HS-5 (cell line): ENCODE measurements at regions not wholly inside any gene's neighbourhood (a gene's known extent, or its start where the extent isn't known, plus 50 kb on each side); places are given as distances from the start of the nearest gene placed in this dataset.

Experiments used
- DNase-seq: peaks from one replicate; pipeline ENCODE4 v3.0.0-alpha.2; 2012; ENCODE audit warnings: low read depth

DNA sequence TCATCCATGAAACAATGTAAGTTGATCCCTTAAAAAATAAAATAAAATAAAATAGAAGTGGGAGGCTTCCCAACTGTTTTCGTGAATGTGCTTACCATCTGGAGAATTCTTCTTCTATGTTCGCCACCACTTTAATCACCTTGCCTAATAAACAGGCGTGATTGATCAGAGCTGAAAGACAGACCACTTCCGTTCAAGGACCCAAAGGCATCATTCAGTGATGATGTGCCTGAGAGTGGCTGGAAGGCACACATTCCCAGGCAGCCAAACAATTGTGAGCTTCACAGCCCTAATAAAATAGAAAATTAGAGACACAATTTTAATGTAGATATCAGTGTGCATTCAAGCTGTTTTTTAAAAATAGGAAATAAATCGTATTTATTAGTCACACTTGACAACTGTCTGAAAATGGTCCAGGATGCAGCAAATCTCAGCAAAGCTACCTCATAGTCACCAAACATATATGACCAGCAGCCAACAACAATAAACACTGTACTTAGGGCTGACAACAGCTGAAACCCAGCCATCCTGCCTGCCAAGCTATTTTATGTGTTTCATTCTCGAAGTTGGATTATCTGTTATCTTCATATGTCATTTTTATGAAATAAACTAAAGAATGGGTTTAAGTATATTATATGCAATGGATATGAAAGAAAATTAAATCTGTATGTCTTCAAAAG lies 163.2 kb upstream of the FAM9B start:
- DNase-seq, result no peak

- DNase-seq, result no peak
These were observed 170.6 kb upstream of the FAM9B start for GRCh38 chrX:9204560-9204959.

DNA sequence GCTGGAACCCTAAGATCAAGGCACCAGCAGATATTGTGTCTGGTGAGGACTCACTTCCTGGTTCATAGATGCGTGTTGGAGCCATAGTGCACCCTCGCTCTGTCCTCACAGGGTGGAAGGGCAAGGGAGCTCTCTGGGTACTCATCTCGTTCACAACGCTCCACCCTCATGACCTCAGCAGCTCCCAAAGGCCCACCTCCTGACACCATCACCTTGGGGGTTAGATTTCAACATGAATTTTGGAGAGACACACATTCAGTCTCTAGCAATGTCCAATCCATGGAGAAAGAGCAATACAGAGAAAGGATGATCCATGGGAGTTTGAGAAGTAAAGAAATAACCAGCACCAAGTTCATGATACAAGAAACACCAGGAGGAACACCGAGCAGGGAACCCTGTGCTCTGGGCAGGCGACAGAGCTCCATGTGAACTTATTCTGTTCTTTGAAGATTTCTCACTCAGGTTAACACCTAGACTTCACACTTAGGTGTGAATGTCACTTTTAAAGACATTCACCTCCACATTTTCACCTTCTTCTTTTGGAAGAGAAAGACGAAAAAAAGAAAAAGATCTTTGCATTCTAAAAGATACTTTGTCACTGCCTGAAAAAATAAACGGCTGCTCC lies 171.8 kb upstream of the FAM9B start:
- no peak for DNase-seq

GRCh38 chrX:9207142-9207541 lies 173.2 kb upstream of the FAM9B start:
- DNase-seq, result no peak

DNA sequence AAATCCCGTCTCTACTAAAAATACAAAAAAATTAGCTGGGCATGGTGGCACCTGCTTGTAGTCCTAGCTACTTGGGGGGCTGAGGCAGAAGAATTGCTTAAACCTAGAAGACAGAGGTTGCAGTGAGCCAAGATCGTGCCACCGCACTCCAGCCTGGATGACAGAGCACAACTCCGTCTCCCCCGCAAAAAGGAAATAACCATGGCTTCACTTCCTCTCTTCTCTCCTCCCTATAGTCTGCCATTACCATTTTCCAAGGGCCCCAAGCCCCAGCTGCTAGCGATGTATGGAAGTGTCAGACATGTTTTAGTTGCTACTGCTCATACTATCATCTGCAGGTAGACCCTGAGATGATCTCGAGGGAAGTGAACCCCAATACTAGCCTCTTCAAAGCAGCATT lies 177.3 kb upstream of the FAM9B start:
- DNase-seq, result no peak

DNA sequence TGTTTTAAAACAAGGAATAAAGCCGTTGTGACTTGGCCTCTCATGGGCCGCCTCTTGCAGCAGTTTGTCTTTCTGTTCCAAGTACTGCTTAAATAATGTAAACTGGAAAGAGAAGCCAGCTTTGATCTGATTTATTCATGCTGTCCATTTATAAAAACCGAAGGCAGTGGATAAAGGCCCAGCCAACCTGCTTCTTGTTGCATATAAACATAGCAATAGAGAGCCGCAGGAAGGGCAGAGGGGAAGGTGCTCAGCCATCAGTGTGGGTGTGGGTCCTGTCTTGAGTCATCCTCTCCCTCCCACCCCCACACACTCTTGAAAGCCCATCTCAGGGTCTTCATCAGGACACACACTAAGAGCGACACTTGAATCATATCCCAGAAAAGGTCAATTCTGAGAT lies 187.9 kb upstream of the FAM9B start:
- DNase-seq, result no peak

DNA sequence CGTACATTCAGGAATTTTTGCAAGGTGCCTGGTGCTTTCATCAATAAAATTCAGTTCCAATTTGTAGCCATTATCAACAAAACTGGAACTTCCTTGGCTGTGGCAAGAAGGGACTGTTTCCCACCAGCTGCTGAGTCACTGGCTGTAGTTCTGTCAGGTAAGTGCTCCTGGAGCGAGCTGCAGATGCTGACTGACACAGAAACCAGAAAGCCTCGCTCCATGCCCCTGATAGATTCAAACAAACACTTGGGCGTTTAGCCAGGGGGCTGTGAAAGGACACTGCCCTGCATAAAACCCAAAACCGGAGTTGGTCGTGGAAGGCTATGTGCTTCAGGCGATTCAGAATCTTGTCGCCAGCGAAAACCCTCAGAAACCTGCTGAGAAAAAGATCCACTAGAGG lies 188.4 kb upstream of the FAM9B start:
- DNase-seq, result no peak

DNA sequence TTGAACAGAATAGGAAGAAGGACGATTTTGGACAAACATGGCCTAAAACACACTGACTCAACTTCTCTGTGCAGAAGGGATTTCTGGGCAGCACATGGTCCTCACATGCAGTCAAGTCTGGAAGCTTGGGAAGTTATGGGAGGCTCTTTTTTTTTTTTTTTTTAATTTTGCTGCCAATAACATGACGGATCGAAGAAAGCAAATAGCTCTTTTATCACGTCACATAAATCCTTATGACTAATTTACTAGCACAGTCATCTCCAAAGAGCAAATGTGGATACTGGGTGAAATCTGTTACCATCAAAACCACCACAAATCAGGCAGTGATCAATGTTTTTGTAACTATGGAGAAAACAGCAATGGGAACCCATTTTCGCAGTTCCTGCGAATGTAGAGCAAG lies 193.3 kb upstream of the FAM9B start:
- no peak for DNase-seq

GRCh38 chrX:9231491-9231890 lies 197.6 kb upstream of the FAM9B start:
- no peak for DNase-seq

DNA sequence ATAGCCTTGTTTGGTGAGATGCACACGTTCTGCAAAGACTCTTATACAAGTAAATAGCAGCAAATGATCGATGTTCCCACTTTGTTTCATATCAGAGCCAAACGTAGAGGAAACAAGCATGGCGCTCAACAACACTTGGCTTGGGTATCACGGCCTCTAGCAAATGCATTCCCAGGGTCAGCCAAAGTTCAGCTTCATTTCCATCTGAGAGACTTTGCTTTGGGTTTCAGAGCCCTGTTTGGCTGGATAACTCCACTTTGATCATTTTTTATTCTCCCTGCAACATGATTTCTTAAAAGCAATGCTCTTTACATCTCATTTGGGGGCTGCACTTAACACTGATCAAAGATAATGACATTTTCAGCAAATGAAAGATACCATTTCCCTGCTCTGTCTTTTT lies 199.2 kb upstream of the FAM9B start:
- no peak for DNase-seq

GRCh38 chrX:9234315-9234714 lies 200.4 kb upstream of the FAM9B start:
- no peak for DNase-seq

DNA sequence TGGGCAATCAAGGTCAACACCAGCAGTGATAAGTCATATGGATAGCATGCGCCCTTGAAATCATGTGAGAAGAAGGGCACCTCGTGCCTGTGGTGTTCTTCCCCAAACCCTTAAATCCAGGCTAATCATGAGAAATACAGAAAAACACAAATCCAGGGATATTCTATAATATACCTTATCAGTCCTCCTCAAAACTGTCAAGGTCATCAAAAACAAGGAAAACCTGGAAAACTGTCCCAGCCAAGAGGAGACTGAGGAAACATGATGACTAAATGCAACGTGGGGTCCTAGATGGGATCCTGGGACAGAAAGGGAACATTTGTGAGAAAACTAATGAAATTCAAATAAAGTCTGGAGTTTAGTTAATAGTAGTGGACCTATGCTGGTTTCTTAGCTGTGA lies 201.8 kb upstream of the FAM9B start:
- no peak for DNase-seq

DNA sequence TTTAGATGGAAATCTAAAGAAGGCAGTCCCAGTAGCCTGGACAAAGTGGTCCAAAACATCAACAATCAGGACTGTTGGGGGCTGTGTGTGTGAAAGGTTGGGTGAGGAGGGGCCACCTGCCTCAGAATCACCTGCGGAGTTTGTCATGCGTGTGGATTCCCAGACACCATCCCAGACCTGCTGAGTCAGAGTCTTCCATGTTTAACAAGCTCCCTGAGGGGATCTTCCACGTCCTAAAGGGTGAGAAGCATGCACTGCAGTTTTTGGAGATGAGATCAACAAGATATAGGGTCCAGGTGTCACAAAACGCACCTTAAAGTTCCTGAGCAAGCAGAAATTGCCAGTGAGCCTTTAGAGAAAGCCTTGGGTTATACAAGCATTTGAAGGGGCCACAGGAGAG lies 207.0 kb upstream of the FAM9B start:
- DNase-seq, result no peak

DNA sequence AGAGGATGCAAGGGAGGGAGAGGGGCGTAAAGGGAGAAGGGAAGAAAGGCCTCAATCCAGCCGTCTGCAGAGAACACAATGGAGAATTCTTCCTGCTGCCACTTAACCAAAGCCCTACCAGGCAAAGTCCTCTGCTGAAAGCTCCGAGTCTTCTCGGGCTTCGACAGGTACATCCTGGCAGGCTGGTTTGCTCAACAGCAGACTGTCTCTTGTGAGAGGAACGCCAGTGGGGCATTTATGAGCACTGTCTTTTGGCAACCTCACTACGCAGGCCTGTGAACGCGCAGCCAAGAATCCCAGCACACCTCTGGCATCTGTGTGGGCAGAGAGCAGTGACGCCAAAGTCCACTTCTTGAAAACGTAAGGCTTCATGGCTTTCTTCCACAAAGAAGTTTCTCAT lies 207.5 kb upstream of the FAM9B start:
- no peak for DNase-seq

- DNase-seq, result no peak
These were observed 215.3 kb upstream of the FAM9B start for GRCh38 chrX:9249051-9249846.

DNA sequence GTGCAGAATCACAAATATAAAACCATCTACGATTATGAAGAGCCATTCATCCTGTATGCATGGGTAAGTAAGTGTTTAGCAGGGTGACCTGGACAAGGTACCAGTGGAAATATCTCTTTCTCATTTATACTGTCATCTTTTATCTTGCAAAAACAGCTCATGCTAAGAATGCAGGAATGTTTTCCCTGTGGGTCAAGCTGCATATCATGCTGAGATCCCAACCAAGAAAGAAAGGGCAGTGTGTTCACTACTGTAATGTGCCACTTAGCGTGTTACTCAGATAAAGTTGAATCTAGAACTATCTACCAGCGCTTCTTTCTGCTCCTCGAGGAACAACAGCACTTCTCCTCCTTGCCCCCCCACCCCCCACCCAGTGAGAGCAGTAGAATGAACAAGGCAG lies 212.7 kb upstream of the TBL1X start:
- no peak for DNase-seq

DNA sequence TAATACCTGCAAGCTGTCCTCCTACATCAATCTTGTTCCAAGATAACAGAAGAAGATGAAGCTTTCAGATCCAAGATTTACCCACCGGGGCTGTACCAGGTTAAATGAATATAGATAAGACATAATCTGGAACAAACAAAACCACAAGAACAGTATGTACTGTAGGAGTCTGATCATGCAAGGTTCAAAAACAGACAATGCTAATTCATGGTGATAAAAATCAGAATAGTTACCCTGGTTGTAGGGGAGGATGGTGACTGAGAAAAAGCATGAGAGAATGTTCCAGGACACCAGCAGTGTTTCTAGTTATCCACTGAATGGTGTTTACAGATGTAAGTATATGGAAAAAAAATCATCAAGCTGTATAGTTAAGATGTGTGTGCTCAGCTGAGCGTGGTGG lies 211.6 kb upstream of the TBL1X start:
- DNase-seq, result no peak

- DNase-seq, result no peak
These were observed 207.0 kb upstream of the TBL1X start for GRCh38 chrX:9257718-9258420.

DNA sequence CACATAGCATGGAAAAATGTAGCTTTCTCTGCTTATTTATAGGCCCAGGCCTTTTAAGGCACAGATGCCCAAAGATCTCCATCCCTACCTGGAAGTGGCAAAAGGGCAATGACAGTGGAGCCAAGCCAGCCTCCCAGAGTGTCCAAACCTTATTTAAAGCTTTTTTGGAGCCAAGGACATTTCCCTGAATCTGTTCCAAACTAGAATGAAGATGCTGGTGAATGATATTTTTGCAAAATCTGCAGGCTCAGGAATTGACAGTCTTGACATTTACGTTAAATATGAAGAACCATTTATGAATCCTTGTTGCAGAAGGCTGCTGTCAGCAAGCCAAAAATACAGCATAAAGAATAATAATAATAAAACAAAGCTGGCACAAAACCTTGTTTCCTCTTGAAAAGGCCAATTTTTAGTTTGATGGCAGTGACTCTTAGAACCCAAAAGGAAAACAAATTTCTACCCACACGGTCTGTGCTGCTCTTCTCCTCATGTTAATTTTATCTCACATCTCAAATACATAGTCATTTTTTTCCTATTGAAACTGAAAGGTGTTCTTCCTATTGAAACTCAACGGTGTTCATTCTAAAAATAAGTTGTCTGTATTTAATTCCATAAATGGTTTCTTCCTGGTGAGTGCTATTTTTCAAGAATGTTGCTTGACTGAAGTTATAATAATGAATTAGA lies 206.3 kb upstream of the TBL1X start:
- no peak for DNase-seq

GRCh38 chrX:9260603-9261002 lies 204.3 kb upstream of the TBL1X start:
- DNase-seq, result no peak

DNA sequence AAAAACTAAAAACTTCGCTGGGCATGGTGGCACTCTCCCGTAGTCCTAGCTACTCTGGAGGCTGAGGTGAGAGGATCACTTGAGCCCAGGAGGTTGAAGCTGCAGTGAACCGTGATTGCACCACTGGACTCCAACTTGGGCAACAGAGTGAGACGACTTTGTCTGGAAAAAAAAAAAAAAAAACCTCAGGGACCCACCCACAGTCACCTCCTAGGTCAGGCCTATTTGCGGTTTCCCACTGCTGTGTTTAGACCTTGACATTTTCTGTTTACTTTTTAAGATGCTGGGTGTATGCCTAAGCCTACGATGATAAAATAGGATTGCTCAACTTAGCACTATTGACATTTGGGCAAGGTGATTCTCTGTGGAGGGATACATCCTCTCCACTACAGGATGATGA lies 197.4 kb upstream of the TBL1X start:
- no peak for DNase-seq

GRCh38 chrX:9269134-9269533 lies 195.7 kb upstream of the TBL1X start:
- no peak for DNase-seq
